Mammary epithelial cell (primary cell): ENCODE measurements at regions not wholly inside any gene's neighbourhood (a gene's known extent, or its start where the extent isn't known, plus 50 kb on each side); places are given as distances from the start of the nearest gene placed in this dataset.

ENCODE experiments used
- CTCF ChIP-seq, 2 donors: IDR thresholded peaks in 1 of 2; conservative IDR thresholded peaks in 1 of 2; 2 replicates each; pipeline ENCODE4 v1.5.1; 2011 to 2012; ENCODE audit warnings: inconsistent platforms in 2 of 2, low read length in 2 of 2, mild to moderate bottlenecking in 2 of 2, control low read depth in 1 of 2, low read depth in 1 of 2; ENCODE audit not compliant: insufficient read depth in 1 of 2; ENCODE audit errors: extremely low read depth in 1 of 2
- EZH2 ChIP-seq: IDR thresholded peaks from 2 replicates; pipeline ENCODE4 v1.6.1; 2012; ENCODE audit warnings: low read length, inconsistent platforms, borderline replicate concordance

GRCh38 chr22:44419429-44419828, 78.6 kb downstream of the RTL6 start:
- no peak for TF ChIP-seq CTCF (conservative IDR thresholded peaks at IDR 0.05 in 1 of 2, IDR thresholded peaks at IDR 0.05 in 1 of 2; ENCODE audit: extremely low read depth in 1 of 2, insufficient read depth in 1 of 2, low read depth in 1 of 2, low read length in 2 of 2)
- TF ChIP-seq EZH2, result no peak
